ENCODE measurements at regions not wholly inside any gene's neighbourhood (a gene's known extent, or its start where the extent isn't known, plus 50 kb on each side); places are given as distances from the start of the nearest gene placed in this dataset.

- CTCF ChIA-PET, result no interaction called here
- POLR2A ChIA-PET (ENCODE audit: unreplicated experiment), result no interaction called here
- intact Hi-C loops (cut with micrococcal nuclease), result loop anchor here (5.0 kb wide), 1 partner anchor 1183 kb away; no protein-coding TSS in a partner anchor
Measured at GRCh38 chr5:103929338-103930013, 366.9 kb upstream of the NUDT12 start.

More at GRCh38 chr5:103929338-103930013, 366.9 kb upstream of the NUDT12 start:
- dilution Hi-C loops (cut with HindIII; ENCODE audit: low sequenced_read_pairs, unreplicated experiment) (no loop called here), in situ Hi-C loops (cut with MboI; ENCODE audit: low sequenced_read_pairs) (no loop called here)
- Histone ChIP-seq H3K27ac (ENCODE audit: insufficient read depth, low read length) (no peak overlapping the region), H4K20me1 (ENCODE audit: insufficient read depth, low read length) (no peaks in the 10 kb centered on the region), H2BK120ac (ENCODE audit: low read depth, low read length) (no peak overlapping the region), H3K36me3 (ENCODE audit: control insufficient read depth, insufficient read depth, low read length) (no peaks in the 10 kb centered on the region), H2BK15ac (ENCODE audit: low read depth, low read length) (no peak overlapping the region), H3K27me3 (ENCODE audit: control insufficient read depth, insufficient read depth, low read length) (no peaks in the 10 kb centered on the region), H3K18ac (ENCODE audit: low read depth, low read length) (no peak overlapping the region), H3K14ac (replicated peaks; ENCODE audit: low read depth, low read length) (no peak overlapping the region), H3K23ac (ENCODE audit: low read depth, low read length) (no peak overlapping the region), H2BK20ac (ENCODE audit: low read depth, low read length) (no peak overlapping the region), H2BK5ac (ENCODE audit: low read depth, low read length, poor library complexity, severe bottlenecking) (no peak overlapping the region), H3K56ac (ENCODE audit: extremely low read depth, insufficient read depth, low read length) (no peak overlapping the region), H4K8ac (ENCODE audit: low read depth in 2 of 2, low read length in 2 of 2) (no peak overlapping the region), H3K4me3 (ENCODE audit: insufficient read depth, low read depth, low read length) (no peak overlapping the region), H4K5ac (ENCODE audit: low read depth, low read length) (no peak overlapping the region), H3K9ac (ENCODE audit: low read depth, low read length) (no peak overlapping the region), H3K9me1 (ENCODE audit: insufficient read depth, low read length) (no peaks in the 10 kb centered on the region), H2AFZ (replicated peaks; ENCODE audit: low read length, poor library complexity) (no peak overlapping the region), H3K4me2 (ENCODE audit: low read depth, low read length) (no peak overlapping the region), H3K4ac (ENCODE audit: low read depth, low read length) (no peak overlapping the region), H4K91ac (ENCODE audit: insufficient read depth, low read depth, low read length) (no peak overlapping the region), H3K4me1 (ENCODE audit: control insufficient read depth, insufficient read depth, low read length) (no peaks in the 10 kb centered on the region), H2AK9ac (replicated peaks; ENCODE audit: low read depth, low read length, poor library complexity) (no peak overlapping the region), H3K79me1 (ENCODE audit: low read depth in 1 of 2, low read length in 2 of 2) (no peaks in the 10 kb centered on the region), H2AK5ac (ENCODE audit: low read depth, low read length) (no peak overlapping the region), H3K9me3 (ENCODE audit: control insufficient read depth, insufficient read depth, low read length) (no peaks in the 10 kb centered on the region)
- no TSS peak for BruUV-seq (replicated peaks)
- no peak for ATAC-seq (ENCODE audit: low read depth)
- no peak for TF ChIP-seq USF2 (IDR thresholded peaks at IDR 0.05; ENCODE audit: low read depth, low read length)
- TF ChIP-seq RFX5 (IDR thresholded peaks at IDR 0.05; ENCODE audit: low read depth, low read length), result no peak
- no peak for TF ChIP-seq NFE2L2 (IDR thresholded peaks at IDR 0.05; ENCODE audit: low read depth, low read length)
- TF ChIP-seq MAFK (IDR thresholded peaks at IDR 0.05; ENCODE audit: low read depth, low read length), result no peak
- no peak for TF ChIP-seq CEBPB (IDR thresholded peaks at IDR 0.05; ENCODE audit: low read depth, low read length)
- no peak for TF ChIP-seq SMC3 (IDR thresholded peaks at IDR 0.05; ENCODE audit: low read depth, low read length)
- TF ChIP-seq MAZ (IDR thresholded peaks at IDR 0.05; ENCODE audit: borderline replicate concordance, low read depth, low read length), result no peak
- no CpG with 5 or more reads among the region's 2 CpGs for WGBS, 2 experiments (ENCODE audit: extremely low coverage in 2 of 2, insufficient read length in 1 of 2)
- no peak for DNase-seq

All from IMR-90 (cell line).